ENCODE measurements at regions not wholly inside any gene's neighbourhood (a gene's known extent, or its start where the extent isn't known, plus 50 kb on each side); places are given as distances from the start of the nearest gene placed in this dataset.
"Not testable (repeated sequence)": the region's sequence is repeated elsewhere in the genome, so short reads cannot be mapped to it uniquely, and the experiment has no call there.

GRCh38 chr1:149239897-149240508, 136.7 kb upstream of the NBPF9 start:
- not testable (repeated sequence) for H3K36me3 ChIP-seq, H3K4me1 ChIP-seq, H3K27me3 ChIP-seq, H3K9me3 ChIP-seq, H3K27ac ChIP-seq, H3K4me3 ChIP-seq, DNase-seq
- peak in 1 of 2 donors; percentile 80 for ATAC-seq (ENCODE audit: low FRiP score in 2 of 2)
- no CpG with 5 or more reads among the region's 15 CpGs for WGBS, 2 donors

GRCh38 chr1:149240530-149240929, 137.2 kb upstream of the NBPF9 start:
- not testable (repeated sequence) for H3K9me3 ChIP-seq; H3K36me3 ChIP-seq; H3K27ac ChIP-seq; H3K27me3 ChIP-seq; H3K4me1 ChIP-seq; DNase-seq; H3K4me3 ChIP-seq; ATAC-seq (ENCODE audit: low FRiP score in 2 of 2)
- WGBS, 2 donors: no CpG with 5 or more reads among the region's 14 CpGs

- not testable (repeated sequence) for H3K27ac ChIP-seq; H3K27me3 ChIP-seq; DNase-seq; H3K9me3 ChIP-seq; H3K36me3 ChIP-seq; H3K4me1 ChIP-seq; H3K4me3 ChIP-seq; ATAC-seq (ENCODE audit: low FRiP score in 2 of 2)
- WGBS, 2 donors: no CpG with 5 or more reads among the region's 5 CpGs
Observed at GRCh38 chr1:149241272-149241671, 137.9 kb upstream of the NBPF9 start.

- not testable (repeated sequence) for H3K4me3 ChIP-seq; H3K27ac ChIP-seq; H3K27me3 ChIP-seq; H3K36me3 ChIP-seq; H3K4me1 ChIP-seq; ATAC-seq (ENCODE audit: low FRiP score in 2 of 2); DNase-seq; H3K9me3 ChIP-seq
- no CpG with 5 or more reads among the region's 4 CpGs for WGBS, 2 donors
Observed at GRCh38 chr1:149243572-149243971, 140.2 kb upstream of the NBPF9 start.

- 58% methylated on average over 2 of the region's 3 CpGs; no CpG with 5 or more reads in 1 of the 2 donors for WGBS, 2 donors
- ATAC-seq (ENCODE audit: low FRiP score in 2 of 2); H3K9me3 ChIP-seq; H3K27me3 ChIP-seq; H3K4me3 ChIP-seq; H3K27ac ChIP-seq; H3K36me3 ChIP-seq; H3K4me1 ChIP-seq; DNase-seq: not testable (repeated sequence)
Observed at GRCh38 chr1:149244621-149245020, 141.3 kb upstream of the NBPF9 start.

GRCh38 chr1:149246212-149246611, 142.9 kb upstream of the NBPF9 start:
- DNase-seq; H3K4me1 ChIP-seq; H3K36me3 ChIP-seq; H3K27me3 ChIP-seq; H3K4me3 ChIP-seq; H3K27ac ChIP-seq; ATAC-seq (ENCODE audit: low FRiP score in 2 of 2); H3K9me3 ChIP-seq: not testable (repeated sequence)
- WGBS, 2 donors: no CpG with 5 or more reads among the region's 5 CpGs

- DNase-seq; H3K4me3 ChIP-seq; H3K9me3 ChIP-seq; H3K27ac ChIP-seq; H3K27me3 ChIP-seq; ATAC-seq (ENCODE audit: low FRiP score in 2 of 2); H3K4me1 ChIP-seq; H3K36me3 ChIP-seq: not testable (repeated sequence)
- WGBS, 2 donors: 75 to 100% methylated on average over 1 of the region's 2 CpGs
Observed at GRCh38 chr1:149248610-149249009, 145.3 kb upstream of the NBPF9 start.

- not testable (repeated sequence) for H3K4me3 ChIP-seq, H3K27ac ChIP-seq, DNase-seq, H3K27me3 ChIP-seq, H3K36me3 ChIP-seq, H3K9me3 ChIP-seq, H3K4me1 ChIP-seq
- peak; percentile 67 to 77 for ATAC-seq (ENCODE audit: low FRiP score in 2 of 2)
- WGBS, 2 donors: no CpG with 5 or more reads among the region's 3 CpGs
Observed at GRCh38 chr1:149249850-149250467, 146.6 kb upstream of the NBPF9 start.

- H3K36me3 ChIP-seq, H3K9me3 ChIP-seq, H3K27ac ChIP-seq, DNase-seq, H3K4me3 ChIP-seq, H3K27me3 ChIP-seq, H3K4me1 ChIP-seq: not testable (repeated sequence)
- ATAC-seq (ENCODE audit: low FRiP score in 2 of 2): peak; percentile 74 to 96
- WGBS, 2 donors: 50% methylated on average over 1 of the region's 5 CpGs
Observed at GRCh38 chr1:149254894-149255847, 151.8 kb upstream of the NBPF9 start.

- H3K4me3 ChIP-seq; ATAC-seq (ENCODE audit: low FRiP score in 2 of 2); H3K4me1 ChIP-seq; H3K9me3 ChIP-seq; H3K27me3 ChIP-seq; H3K36me3 ChIP-seq; H3K27ac ChIP-seq; DNase-seq: not testable (repeated sequence)
- WGBS, 2 donors: 78% methylated on average over 1 of the region's 1 CpG; no CpG with 5 or more reads in 1 of the 2 donors
Observed at GRCh38 chr1:149260284-149260683, 156.9 kb upstream of the NBPF9 start.

GRCh38 chr1:149260736-149261340, 157.5 kb upstream of the NBPF9 start:
- 60 to 80% methylated on average over 1 to 2 of the region's 5 CpGs for WGBS, 2 donors
- H3K27me3 ChIP-seq: not testable (repeated sequence)

GRCh38 chr1:149267287-149267686, 163.9 kb upstream of the NBPF9 start:
- not testable (repeated sequence) for H3K27me3 ChIP-seq, H3K27ac ChIP-seq, H3K4me3 ChIP-seq, DNase-seq, H3K4me1 ChIP-seq, H3K36me3 ChIP-seq, H3K9me3 ChIP-seq
- ATAC-seq (ENCODE audit: low FRiP score in 2 of 2): peak in 1 of 2 donors; percentile 63
- WGBS, 2 donors: no CpG with 5 or more reads among the region's 3 CpGs

More at GRCh38 chr1:149260736-149261340, 157.5 kb upstream of the NBPF9 start:
- not testable (repeated sequence) for H3K27ac ChIP-seq; H3K36me3 ChIP-seq; H3K9me3 ChIP-seq; H3K4me1 ChIP-seq; H3K4me3 ChIP-seq; ATAC-seq (ENCODE audit: low FRiP score in 2 of 2); DNase-seq
